ENCODE measurements at regions not wholly inside any gene's neighbourhood (a gene's known extent, or its start where the extent isn't known, plus 50 kb on each side); places are given as distances from the start of the nearest gene placed in this dataset.

DNA sequence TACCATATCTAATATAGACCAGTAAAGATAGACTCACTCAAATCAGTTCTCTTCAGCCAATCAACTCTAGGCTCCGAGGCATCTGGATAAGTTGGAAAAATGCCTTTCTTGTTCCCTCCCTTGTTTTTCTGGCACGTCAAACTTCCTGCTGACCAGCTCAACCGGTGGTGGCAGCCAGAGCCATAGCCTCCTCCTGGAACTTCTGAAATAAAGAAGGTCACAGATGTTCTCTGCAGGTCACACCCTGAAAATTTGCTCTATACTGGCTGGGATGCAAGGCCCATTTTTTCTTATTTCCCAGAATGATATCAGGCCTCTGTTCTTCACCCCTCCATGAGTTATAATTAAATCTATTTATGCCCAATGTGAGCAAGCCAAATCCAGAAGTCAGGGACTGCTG lies 81.9 kb downstream of the BMP4 start:
- TF ChIP-seq, protein P1, sequence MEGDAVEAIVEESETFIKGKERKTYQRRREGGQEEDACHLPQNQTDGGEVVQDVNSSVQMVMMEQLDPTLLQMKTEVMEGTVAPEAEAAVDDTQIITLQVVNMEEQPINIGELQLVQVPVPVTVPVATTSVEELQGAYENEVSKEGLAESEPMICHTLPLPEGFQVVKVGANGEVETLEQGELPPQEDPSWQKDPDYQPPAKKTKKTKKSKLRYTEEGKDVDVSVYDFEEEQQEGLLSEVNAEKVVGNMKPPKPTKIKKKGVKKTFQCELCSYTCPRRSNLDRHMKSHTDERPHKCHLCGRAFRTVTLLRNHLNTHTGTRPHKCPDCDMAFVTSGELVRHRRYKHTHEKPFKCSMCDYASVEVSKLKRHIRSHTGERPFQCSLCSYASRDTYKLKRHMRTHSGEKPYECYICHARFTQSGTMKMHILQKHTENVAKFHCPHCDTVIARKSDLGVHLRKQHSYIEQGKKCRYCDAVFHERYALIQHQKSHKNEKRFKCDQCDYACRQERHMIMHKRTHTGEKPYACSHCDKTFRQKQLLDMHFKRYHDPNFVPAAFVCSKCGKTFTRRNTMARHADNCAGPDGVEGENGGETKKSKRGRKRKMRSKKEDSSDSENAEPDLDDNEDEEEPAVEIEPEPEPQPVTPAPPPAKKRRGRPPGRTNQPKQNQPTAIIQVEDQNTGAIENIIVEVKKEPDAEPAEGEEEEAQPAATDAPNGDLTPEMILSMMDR (IDR thresholded peaks at IDR 0.05; ENCODE audit: low read depth, low read length): no peak
- no peaks in the 10 kb centered on the region for H3K9me3 ChIP-seq (ENCODE audit: control insufficient read depth, insufficient read depth, low read length)
- H3K4me3 ChIP-seq (ENCODE audit: low read depth, low read length): no peak overlapping the region
- H3K27me3 ChIP-seq (ENCODE audit: control insufficient read depth, insufficient read depth, low read length): peaks cover 2% of the 10 kb centered on the region
- no peak for DNase-seq (ENCODE audit: low read depth, low spot score)
- no peak overlapping the region for H3K27ac ChIP-seq (ENCODE audit: low read depth, low read length)
- CTCF ChIA-PET: no interaction called here
- POLR2A ChIA-PET: no interaction called here

DNA sequence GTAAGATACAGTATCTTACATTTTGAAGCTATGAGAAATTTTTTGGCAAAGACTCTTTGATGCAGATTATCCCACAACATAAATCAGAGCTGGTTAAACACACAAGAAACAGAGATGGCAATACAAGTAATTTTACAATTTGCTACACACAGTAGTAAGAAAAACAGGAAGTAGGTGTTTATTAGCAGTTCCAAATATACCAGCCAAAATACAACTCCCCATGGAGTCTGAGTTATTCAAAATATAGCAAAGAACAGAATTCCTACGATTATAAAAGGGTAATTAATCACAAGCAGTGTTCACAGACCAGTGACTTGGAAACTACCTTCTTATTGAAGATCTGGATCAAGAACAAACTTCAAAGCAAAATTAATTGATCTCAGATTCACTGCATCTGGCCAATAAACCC lies 83.9 kb downstream of the BMP4 start:
- no peaks in the 10 kb centered on the region for H3K9me3 ChIP-seq (ENCODE audit: control insufficient read depth, insufficient read depth, low read length)
- ChIA-PET CTCF (no interaction called here), POLR2A (no interaction called here)
- DNase-seq (ENCODE audit: low read depth, low spot score): no peak
- TF ChIP-seq, protein P1 (IDR thresholded peaks at IDR 0.05; ENCODE audit: low read depth, low read length): no peak
- H3K27me3 ChIP-seq (ENCODE audit: control insufficient read depth, insufficient read depth, low read length): peaks cover 2% of the 10 kb centered on the region
- no peak overlapping the region for H3K4me3 ChIP-seq (ENCODE audit: low read depth, low read length)
- H3K27ac ChIP-seq (ENCODE audit: low read depth, low read length): no peak overlapping the region

DNA sequence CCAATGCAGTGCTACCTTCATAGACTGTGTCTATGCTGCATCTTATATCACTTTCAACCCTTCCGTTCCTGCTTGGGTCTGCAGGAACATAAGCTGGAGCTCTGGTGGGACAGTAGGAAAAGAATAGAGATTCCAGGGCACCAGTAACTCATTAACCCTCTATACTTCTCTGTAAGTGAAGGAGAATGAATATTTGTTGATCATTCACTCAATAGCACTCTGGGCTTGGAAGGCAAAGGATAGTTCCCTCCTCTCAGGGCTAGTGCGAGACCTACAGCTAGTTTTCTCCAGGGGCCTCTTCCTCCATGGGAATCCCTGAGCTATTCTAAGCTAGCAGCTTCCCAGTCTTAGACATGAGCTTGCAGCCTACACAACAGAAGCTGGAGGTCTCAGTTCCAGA lies 84.7 kb downstream of the BMP4 start:
- POLR2A ChIA-PET: no interaction called here
- H3K27ac ChIP-seq (ENCODE audit: low read depth, low read length): no peak overlapping the region
- CTCF ChIA-PET: no interaction called here
- DNase-seq (ENCODE audit: low read depth, low spot score): no peak
- no peak overlapping the region for H3K4me3 ChIP-seq (ENCODE audit: low read depth, low read length)
- peaks cover 2% of the 10 kb centered on the region for H3K27me3 ChIP-seq (ENCODE audit: control insufficient read depth, insufficient read depth, low read length)
- TF ChIP-seq, protein P1 (IDR thresholded peaks at IDR 0.05; ENCODE audit: low read depth, low read length): no peak
- no peaks in the 10 kb centered on the region for H3K9me3 ChIP-seq (ENCODE audit: control insufficient read depth, insufficient read depth, low read length)

DNA sequence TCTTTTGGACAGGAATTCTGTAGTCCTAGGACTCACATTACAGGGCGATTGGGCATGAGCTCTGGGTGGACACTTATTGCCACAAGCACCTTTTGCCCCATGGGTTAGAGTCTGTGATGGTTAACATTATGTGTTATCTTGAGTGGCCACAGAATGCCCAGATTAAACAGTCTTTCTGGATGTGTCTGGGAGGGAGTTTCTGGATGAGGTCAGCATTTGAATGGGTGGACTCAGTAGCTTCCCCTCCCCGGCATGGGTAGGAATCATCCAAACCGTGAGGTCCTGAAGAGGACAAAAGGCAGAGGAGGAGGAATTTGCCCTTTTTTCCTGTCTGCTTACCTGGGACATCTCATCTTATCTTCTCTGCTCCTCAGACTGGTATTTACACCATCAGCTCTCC lies 85.6 kb downstream of the BMP4 start:
- H3K9me3 ChIP-seq (ENCODE audit: control insufficient read depth, insufficient read depth, low read length): no peaks in the 10 kb centered on the region
- DNase-seq (ENCODE audit: low read depth, low spot score): no peak
- CTCF ChIA-PET: interaction anchor here (0.5 kb wide), 1 partner anchor 653 kb away, joined by 4 read pairs; no protein-coding TSS in a partner anchor
- peaks cover 4% of the 10 kb centered on the region for H3K27me3 ChIP-seq (ENCODE audit: control insufficient read depth, insufficient read depth, low read length)
- POLR2A ChIA-PET: no interaction called here
- H3K27ac ChIP-seq (ENCODE audit: low read depth, low read length): no peak overlapping the region
- no peak overlapping the region for H3K4me3 ChIP-seq (ENCODE audit: low read depth, low read length)
- TF ChIP-seq, protein P1 (IDR thresholded peaks at IDR 0.05; ENCODE audit: low read depth, low read length): no peak

- POLR2A ChIA-PET: no interaction called here
These were observed 90.9 kb downstream of the BMP4 start for GRCh38 chr14:53865711-53866110.

More at GRCh38 chr14:53865711-53866110, 90.9 kb downstream of the BMP4 start:
- H3K9me3 ChIP-seq (ENCODE audit: control insufficient read depth, insufficient read depth, low read length): no peaks in the 10 kb centered on the region
- H3K27ac ChIP-seq (ENCODE audit: low read depth, low read length): no peak overlapping the region
- DNase-seq (ENCODE audit: low read depth, low spot score): no peak
- H3K27me3 ChIP-seq (ENCODE audit: control insufficient read depth, insufficient read depth, low read length): peaks cover 5% of the 10 kb centered on the region
- TF ChIP-seq, protein P1 (IDR thresholded peaks at IDR 0.05; ENCODE audit: low read depth, low read length): no peak
- H3K4me3 ChIP-seq (ENCODE audit: low read depth, low read length): no peak overlapping the region
- CTCF ChIA-PET: interaction anchor here (0.8 kb wide), 1 partner anchor 16 kb away, joined by 3 read pairs; no protein-coding TSS in a partner anchor
